SK-N-SH treated with all-trans-retinoic acid at 6 μM for 48 hours (cell line): ENCODE measurements at regions not wholly inside any gene's neighbourhood (a gene's known extent, or its start where the extent isn't known, plus 50 kb on each side); places are given as distances from the start of the nearest gene placed in this dataset.

Experiments
- ATAC-seq: fragments of 200-7000 bp; cut with Tn5 transposase; 3 replicates; pipeline ENCODE4 v1.9.1; 2020; ENCODE audit warnings: mild to moderate bottlenecking, moderate library complexity
- CSDC2 ChIP-seq: fragments of 250-450 bp; sonication (Bioruptor Pico); IDR thresholded peaks from 2 replicates; pipeline ENCODE4 v1.5.0; 2020; ENCODE audit warnings: mild to moderate bottlenecking, moderate library complexity
- CSRNP3 ChIP-seq: fragments of 250-450 bp; sonication (Bioruptor Pico); IDR thresholded peaks from 2 replicates; pipeline ENCODE4 v1.5.1; 2021; ENCODE audit warnings: mild to moderate bottlenecking, moderate library complexity
- ESRRG ChIP-seq: fragments of 250-450 bp; sonication (Bioruptor Pico); IDR thresholded peaks from 2 replicates; pipeline ENCODE4 v1.6.1; 2021; ENCODE audit warnings: mild to moderate bottlenecking
- GLIS3 ChIP-seq: fragments of 250-450 bp; sonication (Bioruptor Pico); IDR thresholded peaks from 2 replicates; pipeline ENCODE4 v1.5.0; 2020; ENCODE audit warnings: mild to moderate bottlenecking, moderate library complexity
- ISL1 ChIP-seq: fragments of 250-450 bp; sonication (Bioruptor Pico); IDR thresholded peaks from 2 replicates; pipeline ENCODE4 v2.1.2; 2022; ENCODE audit warnings: mild to moderate bottlenecking, moderate library complexity
- OSR1 ChIP-seq: fragments of 250-450 bp; sonication (Bioruptor Pico); IDR thresholded peaks from 2 replicates; pipeline ENCODE4 v1.8.0; 2022; ENCODE audit warnings: moderate library complexity, mild to moderate bottlenecking, inconsistent platforms
- POU6F1 ChIP-seq: fragments of 250-450 bp; sonication (Bioruptor Pico); IDR thresholded peaks from 2 replicates; pipeline ENCODE4 v1.8.0; 2021; ENCODE audit warnings: low read depth, mild to moderate bottlenecking, moderate library complexity, borderline replicate concordance
- PPARA ChIP-seq: fragments of 250-450 bp; sonication (Bioruptor Pico); IDR thresholded peaks from 2 replicates; pipeline ENCODE4 v1.5.0; 2020; ENCODE audit warnings: mild to moderate bottlenecking, borderline replicate concordance
- RARB ChIP-seq: fragments of 250-450 bp; sonication (Bioruptor Pico); IDR thresholded peaks from 2 replicates; pipeline ENCODE4 v1.8.0; 2021; ENCODE audit warnings: mild to moderate bottlenecking, moderate library complexity
- SNAI2 ChIP-seq: fragments of 250-450 bp; sonication (Bioruptor Pico); IDR thresholded peaks from 2 replicates; pipeline ENCODE4 v1.5.0; 2020; ENCODE audit warnings: mild to moderate bottlenecking, moderate library complexity
- TCF4 ChIP-seq: fragments of 250-450 bp; sonication (Bioruptor Pico); IDR thresholded peaks from 2 replicates; pipeline ENCODE4 v1.8.0; 2021; ENCODE audit warnings: mild to moderate bottlenecking, moderate library complexity, borderline replicate concordance
- TOX ChIP-seq: fragments of 250-450 bp; sonication (Bioruptor Pico); IDR thresholded peaks from 2 replicates; pipeline ENCODE4 v1.8.0; 2021; ENCODE audit warnings: mild to moderate bottlenecking, moderate library complexity, borderline replicate concordance
- TSHZ2 ChIP-seq: fragments of 250-450 bp; sonication (Bioruptor Pico); IDR thresholded peaks from 2 replicates; pipeline ENCODE4 v1.5.0; 2020; ENCODE audit warnings: mild to moderate bottlenecking, moderate library complexity
- ZC3H10 ChIP-seq: fragments of 250-450 bp; sonication (Bioruptor Pico); IDR thresholded peaks from 2 replicates; pipeline ENCODE4 v1.5.1; 2021; ENCODE audit warnings: mild to moderate bottlenecking, moderate library complexity
- ZFP30 ChIP-seq: fragments of 450-650 bp; formaldehyde crosslinking; IDR thresholded peaks from 2 replicates; pipeline ENCODE4 v1.5.0; 2022; ENCODE audit warnings: mild to moderate bottlenecking, moderate library complexity
- ZNF565 ChIP-seq: fragments of 450-650 bp; formaldehyde crosslinking; conservative IDR thresholded peaks from 2 replicates; pipeline ENCODE4 v1.5.0; 2020; ENCODE audit warnings: low read depth, mild to moderate bottlenecking, moderate library complexity
- ZNF70 ChIP-seq: fragments of 450-650 bp; formaldehyde crosslinking; IDR thresholded peaks from 2 replicates; pipeline ENCODE4 v1.5.0; 2020; ENCODE audit warnings: mild to moderate bottlenecking, moderate library complexity
- ZNF8 ChIP-seq: fragments of 450-650 bp; formaldehyde crosslinking; IDR thresholded peaks from 2 replicates; pipeline ENCODE4 v1.5.0; 2020; ENCODE audit warnings: mild to moderate bottlenecking, moderate library complexity
- TF ChIP-seq, protein P1 (sequence below): fragments of 250-450 bp; sonication (Bioruptor Pico); IDR thresholded peaks from 2 replicates; pipeline ENCODE4 v1.8.0; 2020; ENCODE audit warnings: mild to moderate bottlenecking, moderate library complexity, borderline replicate concordance

DNA sequence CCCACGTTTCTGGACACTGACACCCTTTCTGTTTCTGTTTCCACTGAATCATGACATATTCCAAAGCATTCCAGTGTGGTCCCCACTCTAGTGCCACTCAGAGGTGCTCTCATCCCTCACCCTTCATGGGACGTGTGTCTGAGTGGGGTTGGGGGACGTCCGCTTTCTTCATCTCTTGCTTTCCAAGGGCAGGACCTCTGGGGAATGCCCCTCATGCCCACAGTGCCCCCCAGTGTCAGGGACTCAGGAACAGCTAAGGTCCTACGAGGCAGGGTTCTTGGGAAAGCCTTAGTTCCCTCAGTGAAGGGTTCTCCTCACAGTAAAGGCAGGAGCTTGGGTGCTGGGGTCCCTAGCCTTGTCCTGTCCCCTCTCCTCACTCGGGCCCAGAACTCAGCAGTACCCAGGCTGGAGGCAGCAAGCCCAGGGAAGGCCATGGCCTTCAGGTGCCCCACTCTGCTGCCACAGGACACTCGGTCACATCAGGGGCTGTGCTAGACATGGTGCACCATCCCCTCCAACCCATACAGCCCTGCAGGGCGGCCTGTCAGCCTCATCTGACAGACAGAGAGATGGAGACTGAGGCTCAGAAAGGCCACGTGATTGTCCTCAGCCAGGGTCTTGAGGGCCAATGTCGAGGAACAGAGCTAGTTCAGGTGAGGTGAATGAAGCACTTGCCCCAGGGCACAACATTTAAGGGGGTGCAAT, 261.0 kb downstream of the TLE3 start:
- TF ChIP-seq TCF4: no peak
- no peak for TF ChIP-seq ESRRG (CRISPR knock-in tag)
- TF ChIP-seq ZNF565 (CRISPR knock-in tag): no peak
- TF ChIP-seq SNAI2 (CRISPR knock-in tag): no peak
- TF ChIP-seq GLIS3 (CRISPR knock-in tag): no peak
- no peak for TF ChIP-seq CSRNP3 (CRISPR knock-in tag)
- no peak for TF ChIP-seq TSHZ2 (CRISPR knock-in tag)
- TF ChIP-seq ISL1 (CRISPR knock-in tag): no peak
- TF ChIP-seq ZNF8: no peak
- no peak for TF ChIP-seq PPARA (CRISPR knock-in tag)
- TF ChIP-seq CSDC2: no peak
- no peak for TF ChIP-seq POU6F1 (CRISPR knock-in tag)
- no peak for TF ChIP-seq RARB (CRISPR knock-in tag)
- no peak for TF ChIP-seq TOX
- TF ChIP-seq, all 23 proteins: peak for 0
- ATAC-seq: no peak

GRCh38 chr15:69838338-69838737, 259.4 kb downstream of the TLE3 start:
- ATAC-seq: no peak

GRCh38 chr15:69838994-69839393, 258.7 kb downstream of the TLE3 start:
- TF ChIP-seq ESRRG (CRISPR knock-in tag): no peak
- TF ChIP-seq PPARA (CRISPR knock-in tag): no peak
- TF ChIP-seq TOX: no peak
- TF ChIP-seq ZC3H10 (CRISPR knock-in tag): no peak
- TF ChIP-seq ZFP30 (CRISPR knock-in tag): no peak
- TF ChIP-seq OSR1: no peak
- no peak for TF ChIP-seq ZNF565 (CRISPR knock-in tag)
- TF ChIP-seq GLIS3 (CRISPR knock-in tag): no peak
- TF ChIP-seq, protein P1, sequence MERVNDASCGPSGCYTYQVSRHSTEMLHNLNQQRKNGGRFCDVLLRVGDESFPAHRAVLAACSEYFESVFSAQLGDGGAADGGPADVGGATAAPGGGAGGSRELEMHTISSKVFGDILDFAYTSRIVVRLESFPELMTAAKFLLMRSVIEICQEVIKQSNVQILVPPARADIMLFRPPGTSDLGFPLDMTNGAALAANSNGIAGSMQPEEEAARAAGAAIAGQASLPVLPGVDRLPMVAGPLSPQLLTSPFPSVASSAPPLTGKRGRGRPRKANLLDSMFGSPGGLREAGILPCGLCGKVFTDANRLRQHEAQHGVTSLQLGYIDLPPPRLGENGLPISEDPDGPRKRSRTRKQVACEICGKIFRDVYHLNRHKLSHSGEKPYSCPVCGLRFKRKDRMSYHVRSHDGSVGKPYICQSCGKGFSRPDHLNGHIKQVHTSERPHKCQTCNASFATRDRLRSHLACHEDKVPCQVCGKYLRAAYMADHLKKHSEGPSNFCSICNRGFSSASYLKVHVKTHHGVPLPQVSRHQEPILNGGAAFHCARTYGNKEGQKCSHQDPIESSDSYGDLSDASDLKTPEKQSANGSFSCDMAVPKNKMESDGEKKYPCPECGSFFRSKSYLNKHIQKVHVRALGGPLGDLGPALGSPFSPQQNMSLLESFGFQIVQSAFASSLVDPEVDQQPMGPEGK (CRISPR knock-in tag): no peak
- no peak for TF ChIP-seq POU6F1 (CRISPR knock-in tag)
- TF ChIP-seq TSHZ2 (CRISPR knock-in tag): no peak
- no peak for TF ChIP-seq CSRNP3 (CRISPR knock-in tag)
- ATAC-seq: no peak

More at GRCh38 chr15:69838338-69838737, 259.4 kb downstream of the TLE3 start:
- TF ChIP-seq CSDC2 (no peak), ZNF70 (peak; percentile 77)
